HG03196 (cell line): ENCODE measurements at regions not wholly inside any gene's neighbourhood (a gene's known extent, or its start where the extent isn't known, plus 50 kb on each side); places are given as distances from the start of the nearest gene placed in this dataset.

Experiments
- ATAC-seq: cut with Tn5 transposase; IDR thresholded peaks from one replicate; pipeline ENCODE4 v1.9.1; 2021; ENCODE audit not compliant: unreplicated experiment

GRCh38 chr2:215627771-215628170, 191.9 kb upstream of the FN1 start:
- no peak for ATAC-seq

GRCh38 chr2:215626812-215627281, 191.0 kb upstream of the FN1 start:
- no peak for ATAC-seq

- ATAC-seq, result no peak
Observed at GRCh38 chr2:215626063-215626462, 190.2 kb upstream of the FN1 start.

GRCh38 chr2:215625207-215625606, 189.3 kb upstream of the FN1 start:
- no peak for ATAC-seq

- no peak for ATAC-seq
Observed at GRCh38 chr2:215624423-215624829, 188.6 kb upstream of the FN1 start.

GRCh38 chr2:215622837-215623236, 187.0 kb upstream of the FN1 start:
- no peak for ATAC-seq

GRCh38 chr2:215621381-215621780, 185.5 kb upstream of the FN1 start:
- no peak for ATAC-seq

GRCh38 chr2:215620528-215620927, 184.7 kb upstream of the FN1 start:
- no peak for ATAC-seq

- no peak for ATAC-seq
Observed at GRCh38 chr2:215619989-215620388, 184.1 kb upstream of the FN1 start.

- no peak for ATAC-seq
Observed at GRCh38 chr2:215619022-215619958, 183.4 kb upstream of the FN1 start.

GRCh38 chr2:215618145-215618544, 182.3 kb upstream of the FN1 start:
- ATAC-seq, result no peak

- ATAC-seq, result no peak
Observed at GRCh38 chr2:215617060-215617824, 181.4 kb upstream of the FN1 start.

GRCh38 chr2:215615803-215616174, 179.9 kb upstream of the FN1 start:
- ATAC-seq, result no peak

- ATAC-seq, result no peak
Observed at GRCh38 chr2:215615067-215615802, 179.4 kb upstream of the FN1 start.

GRCh38 chr2:215614296-215614695, 178.4 kb upstream of the FN1 start:
- no peak for ATAC-seq

GRCh38 chr2:215613888-215614287, 178.0 kb upstream of the FN1 start:
- no peak for ATAC-seq

GRCh38 chr2:215613280-215613679, 177.4 kb upstream of the FN1 start:
- ATAC-seq, result no peak

GRCh38 chr2:215612786-215613185, 176.9 kb upstream of the FN1 start:
- no peak for ATAC-seq

GRCh38 chr2:215611609-215612386, 175.9 kb upstream of the FN1 start:
- ATAC-seq, result no peak
